Stimulated activated CD4-positive, alpha-beta T cell treated with anti-CD3 and anti-CD28 coated beads, Interleukin-12 subunit alpha, Interleukin-12 subunit beta, amount 100 ng/mL, for 4 hours (primary cell): ENCODE measurements at regions not wholly inside any gene's neighbourhood (a gene's known extent, or its start where the extent isn't known, plus 50 kb on each side); places are given as distances from the start of the nearest gene placed in this dataset.
"Not testable (repeated sequence)": the region's sequence is repeated elsewhere in the genome, so short reads cannot be mapped to it uniquely, and the experiment has no call there.

Source experiments
- DNase-seq: peaks from one replicate; pipeline ENCODE4 v3.0.0-alpha.2; 2020

GRCh38 chr4:18689308-18690115 is 668.0 kb upstream of the LCORL start:
- peak; percentile 3 for DNase-seq

GRCh38 chr4:18688351-18688750 is 666.8 kb upstream of the LCORL start:
- DNase-seq, result not testable (repeated sequence)

DNA sequence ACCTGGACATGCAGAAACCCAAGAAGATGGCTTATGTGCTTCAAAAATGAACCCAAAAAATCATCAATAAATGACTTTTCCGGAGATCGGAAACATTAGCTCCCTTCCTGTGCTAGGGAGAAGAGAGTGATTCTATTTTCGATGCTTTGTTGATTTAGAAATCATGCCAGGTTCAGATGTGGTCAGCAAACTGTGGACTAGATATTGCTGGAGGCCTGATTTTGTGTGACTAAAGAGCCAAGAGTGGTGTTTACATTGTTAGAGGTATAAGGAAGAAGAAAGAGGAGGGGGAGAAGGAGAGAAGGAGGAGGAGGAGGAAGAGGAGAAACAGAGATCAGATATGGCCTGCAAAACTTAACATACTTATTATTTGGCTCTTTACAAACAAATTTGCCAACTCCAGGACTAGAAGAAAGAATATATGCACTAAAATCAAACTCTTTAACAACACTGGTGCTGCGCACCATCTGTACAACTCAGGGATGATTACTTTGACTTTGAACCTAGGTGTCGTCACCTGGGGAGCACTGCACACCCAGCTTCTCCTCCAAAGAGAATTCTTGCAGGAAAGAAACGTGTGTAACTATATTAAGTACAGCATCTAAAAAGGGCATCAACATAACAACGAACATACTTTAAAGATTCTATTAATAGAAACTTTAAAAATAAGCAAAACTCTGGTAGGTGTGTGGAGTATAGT is 664.9 kb upstream of the LCORL start:
- no peak for DNase-seq

DNA sequence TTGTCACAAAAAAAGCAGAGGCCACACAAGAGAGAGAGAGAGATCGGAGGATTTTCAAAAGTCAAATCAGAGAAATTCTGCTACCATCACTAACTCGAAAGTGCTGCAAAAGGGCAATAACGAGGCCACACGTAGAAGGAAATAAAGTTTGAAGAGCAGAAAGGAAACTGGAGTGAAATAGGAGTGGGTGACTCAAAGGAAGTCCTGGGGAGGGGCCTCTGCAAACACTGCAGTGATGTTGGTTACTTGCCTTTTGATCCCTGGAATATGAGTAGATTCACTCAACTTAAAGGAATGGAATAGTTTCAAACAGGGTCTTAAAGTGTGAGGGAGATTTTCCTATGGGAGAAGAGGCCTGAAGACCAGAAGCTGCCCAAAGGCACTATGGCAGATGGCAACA is 663.4 kb upstream of the LCORL start:
- DNase-seq, result no peak

DNA sequence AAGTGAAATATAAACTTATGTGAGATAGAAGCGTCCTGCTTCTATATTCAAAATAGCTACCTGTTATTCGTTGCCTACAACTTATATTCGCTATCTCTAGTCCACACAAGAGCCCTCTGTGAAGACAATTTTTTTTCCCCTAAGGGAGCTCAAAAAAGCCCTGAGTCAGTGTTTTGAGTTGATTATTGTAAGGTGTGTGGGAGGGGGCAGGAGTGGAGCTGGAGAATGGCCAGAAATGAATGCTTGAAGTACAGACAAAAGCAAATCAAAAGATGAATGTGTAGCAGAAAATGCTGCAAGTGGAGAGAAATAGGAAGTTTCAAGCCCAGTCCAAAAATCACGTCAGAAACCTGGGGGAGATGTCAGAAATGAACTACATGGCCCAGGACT is 655.0 kb upstream of the LCORL start:
- DNase-seq, result no peak

- DNase-seq, result no peak
These were observed 654.3 kb upstream of the LCORL start for GRCh38 chr4:18675586-18676525.

GRCh38 chr4:18670034-18670433 is 648.5 kb upstream of the LCORL start:
- DNase-seq, result no peak

DNA sequence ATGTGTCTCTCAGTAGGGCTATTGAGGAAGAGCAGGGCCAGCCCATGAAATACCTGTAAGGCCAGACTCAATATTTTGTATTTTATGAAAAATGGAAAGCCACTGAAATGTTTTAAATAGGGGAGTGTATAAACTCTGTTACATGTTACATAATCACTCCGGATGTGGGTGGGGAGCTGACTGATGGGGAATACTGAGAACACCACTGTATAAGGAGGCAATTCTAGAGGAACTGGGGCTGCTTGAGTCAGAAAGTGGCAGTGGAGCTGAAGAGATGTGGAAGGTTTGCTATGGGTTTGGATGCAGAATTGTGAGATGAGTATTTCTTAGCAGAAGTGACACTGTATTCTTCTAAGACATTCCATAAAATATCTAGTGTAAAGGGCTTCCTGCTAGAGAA is 647.8 kb upstream of the LCORL start:
- no peak for DNase-seq

DNA sequence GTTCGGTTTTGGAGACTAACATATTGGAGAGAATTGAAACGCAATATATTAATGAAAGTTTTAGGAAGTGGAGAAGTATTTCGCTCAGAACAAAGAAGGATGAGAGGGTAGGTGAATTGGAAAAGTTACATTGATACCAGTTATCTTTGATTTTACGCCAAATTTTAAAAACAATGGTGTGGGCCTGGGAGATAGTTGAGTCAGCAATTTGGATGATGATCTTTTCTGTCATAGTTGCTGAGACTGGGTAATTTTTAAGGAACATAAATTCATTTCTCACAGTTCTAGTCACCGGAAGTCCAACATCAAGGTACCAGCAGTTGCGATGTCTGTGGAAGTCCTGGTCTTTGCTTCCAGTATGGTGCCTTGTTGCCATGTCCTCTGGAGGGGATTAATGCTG is 644.8 kb upstream of the LCORL start:
- DNase-seq, result no peak

- DNase-seq, result no peak
These were observed 642.6 kb upstream of the LCORL start for GRCh38 chr4:18664171-18664570.

- no peak for DNase-seq
These were observed 623.8 kb upstream of the LCORL start for GRCh38 chr4:18645351-18645750.

- no peak for DNase-seq
These were observed 619.8 kb upstream of the LCORL start for GRCh38 chr4:18641334-18641733.

DNA sequence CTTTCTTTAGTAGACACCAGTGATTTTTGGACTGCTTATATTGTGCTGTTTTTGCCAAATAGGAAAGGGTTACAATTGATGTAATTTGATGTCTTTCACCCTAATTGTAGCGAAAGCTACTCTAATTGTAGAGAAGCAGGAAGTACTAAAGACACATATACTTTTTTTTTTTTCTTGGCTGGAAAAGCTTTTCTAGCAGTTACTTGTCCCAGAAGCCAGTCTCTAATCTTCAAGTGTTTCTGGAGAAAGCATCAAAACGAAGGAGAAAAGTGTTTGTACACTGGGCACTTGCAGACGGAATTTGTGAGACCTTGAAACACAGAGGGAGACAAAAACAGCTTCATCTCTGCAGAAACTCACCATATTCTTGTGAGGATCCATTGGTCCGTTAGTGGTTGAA is 616.5 kb upstream of the LCORL start:
- DNase-seq, result no peak

- DNase-seq, result no peak
These were observed 614.5 kb upstream of the LCORL start for GRCh38 chr4:18636001-18636585.

- DNase-seq, result no peak
These were observed 614.0 kb upstream of the LCORL start for GRCh38 chr4:18635531-18635930.

DNA sequence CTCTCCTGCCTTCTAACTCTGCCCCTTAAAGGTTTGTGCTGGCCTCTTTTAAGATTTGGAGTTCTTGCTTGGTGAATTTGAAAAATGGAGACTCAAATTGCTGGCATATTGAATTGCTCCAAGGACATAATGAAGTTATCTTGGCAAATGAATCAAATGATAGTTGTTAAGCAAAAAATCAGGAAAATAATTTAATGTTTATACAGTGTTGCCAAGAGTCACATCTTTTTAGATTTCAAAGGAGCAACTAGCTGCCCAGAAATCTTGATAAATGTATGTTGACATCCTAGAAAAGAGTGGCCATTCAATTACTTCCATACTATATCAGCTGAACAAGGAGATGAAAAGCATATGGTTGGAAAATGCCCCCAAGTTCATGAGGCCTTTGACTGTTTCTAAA is 610.0 kb upstream of the LCORL start:
- DNase-seq, result no peak

DNA sequence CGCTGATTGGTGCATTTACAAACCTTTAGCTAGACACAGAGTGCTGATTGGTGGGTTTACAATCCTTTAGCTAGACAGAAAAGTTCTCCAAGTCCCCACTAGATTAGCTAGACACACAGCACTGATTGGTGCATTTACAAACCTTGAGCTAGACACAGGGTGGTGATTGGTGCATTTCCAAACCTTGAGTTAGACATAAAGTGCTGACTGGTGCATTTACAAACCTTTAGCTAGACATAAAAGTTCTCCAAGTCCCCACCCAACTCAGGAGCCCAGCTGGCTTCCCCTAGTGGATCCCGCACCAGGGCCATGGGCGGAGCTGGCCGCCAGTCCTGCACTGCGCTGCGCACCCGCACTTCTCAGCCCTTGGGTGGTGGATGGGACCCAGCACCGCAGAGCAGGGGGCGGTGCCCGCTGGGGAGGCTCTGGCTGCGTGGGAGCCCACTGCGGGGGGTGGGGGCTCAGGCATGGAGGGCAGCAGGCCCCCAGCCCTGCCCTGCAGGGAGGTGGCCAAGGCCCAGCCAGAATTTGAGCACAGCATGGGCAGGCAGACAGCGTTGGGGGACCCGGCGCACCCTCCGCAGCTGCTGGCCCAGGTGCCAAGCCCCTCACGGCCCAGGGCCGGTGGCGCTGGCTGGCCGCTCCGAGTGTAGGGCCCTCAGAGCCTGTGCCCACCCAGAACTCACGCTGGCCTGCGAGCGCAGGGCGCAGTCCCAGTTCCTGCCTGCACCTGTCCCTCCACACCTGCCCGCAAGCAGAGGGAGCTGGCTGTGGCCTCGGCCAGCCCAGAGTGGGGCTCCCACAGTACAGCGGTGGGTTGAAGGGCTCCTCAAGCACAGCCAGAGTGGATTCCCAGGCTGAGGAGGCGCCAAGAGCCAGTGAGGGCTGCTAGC is 608.9 kb upstream of the LCORL start:
- DNase-seq, result no peak

DNA sequence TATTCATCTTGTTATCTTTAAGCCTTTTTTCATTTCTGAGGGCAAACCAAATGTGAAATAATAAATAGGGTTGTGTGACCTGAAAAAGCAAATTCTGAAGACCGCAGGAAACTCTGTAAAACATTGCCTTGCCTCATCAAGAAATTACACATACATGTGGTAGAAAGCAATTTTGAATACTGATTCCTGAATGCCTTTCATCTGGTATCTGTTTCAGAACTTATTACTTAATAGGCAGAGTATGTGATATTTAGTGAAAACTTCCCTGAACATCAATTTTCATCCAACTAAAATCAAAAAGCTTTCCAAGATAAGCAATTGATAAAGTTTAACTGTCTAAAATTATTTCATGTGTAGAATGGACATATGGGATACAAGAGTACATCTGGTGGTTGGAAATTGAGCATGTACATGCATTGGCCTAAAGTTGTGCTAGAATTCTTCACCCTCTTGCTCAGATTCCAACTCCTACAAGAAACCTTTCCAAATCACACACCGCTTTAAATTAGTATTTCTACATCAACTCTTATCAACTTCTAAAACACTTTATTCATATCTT is 606.0 kb upstream of the LCORL start:
- no peak for DNase-seq

GRCh38 chr4:18626996-18627395 is 605.4 kb upstream of the LCORL start:
- DNase-seq, result no peak

GRCh38 chr4:18626366-18626765 is 604.8 kb upstream of the LCORL start:
- no peak for DNase-seq

- DNase-seq, result no peak
These were observed 599.6 kb upstream of the LCORL start for GRCh38 chr4:18621186-18621585.

- DNase-seq, result no peak
These were observed 595.2 kb upstream of the LCORL start for GRCh38 chr4:18616720-18617119.
